Adrenal gland (tissue), 9 donors: ENCODE measurements at regions not wholly inside any gene's neighbourhood (a gene's known extent, or its start where the extent isn't known, plus 50 kb on each side); places are given as distances from the start of the nearest gene placed in this dataset.

Experiments used
- DNase-seq, 7 donors: peaks; one replicate each; pipeline ENCODE4 v3.0.0-alpha.2; 2019 to 2020
- H3K27ac ChIP-seq, 5 donors: fragments of 200-600 bp; sonication (generic) in 4 of 5; 1 replicate in 3 of 5; 2 replicates in 2 of 5; pipeline versions ENCODE4 v1.5.1 to v1.8.0; 2016 to 2020; ENCODE audit warnings: mild to moderate bottlenecking in 1 of 5
- H3K27me3 ChIP-seq: fragments of 200-600 bp; 2 replicates; pipeline ENCODE4 v1.8.0; 2021
- H3K36me3 ChIP-seq, 2 donors: fragments of 200-600 bp; replicated peaks in 1 of 2; 1 replicate in 1 of 2; 2 replicates in 1 of 2; pipeline versions ENCODE4 v1.5.1 to v1.8.0; 2018 to 2022
- H3K4me1 ChIP-seq, 2 donors: fragments of 200-600 bp; replicated peaks in 1 of 2; 1 replicate in 1 of 2; 2 replicates in 1 of 2; pipeline versions ENCODE4 v1.5.1 to v1.8.0; 2018 to 2021
- H3K4me3 ChIP-seq, 4 donors: fragments of 200-600 bp; sonication (generic) in 3 of 4; one replicate each; pipeline ENCODE4 v1.5.1; 2016 to 2018
- H3K9me3 ChIP-seq, 3 donors: fragments of 200-600 bp; sonication (generic) in 1 of 3; replicated peaks in 1 of 3; 1 replicate in 2 of 3; 2 replicates in 1 of 3; pipeline versions ENCODE4 v1.5.1 to v1.8.0; 2016 to 2021
- POLR2A ChIP-seq, 2 donors: fragments of 450-650 bp; IDR thresholded peaks; one replicate each; pipeline ENCODE4 v1.6.1; 2017; ENCODE audit warnings: antibody characterized with exemption in 2 of 2, mild to moderate bottlenecking in 2 of 2, moderate library complexity in 1 of 2
- WGBS, 4 donors: extraction: QIAGEN DNeasy Blood & Tissue Kit in 2 of 4; methylation state at CpG; one replicate each; pipeline versions ENCODE4 v1.1.5 to v1.1.7; 2013 to 2017; 5-methylcytosine and 5-hydroxymethylcytosine counted together
- intact Hi-C, 2 donors: fragments of 100-400 bp; cut with DNase I; formaldehyde crosslinking; loops; one replicate each; pipeline versions ENCODE4 v1.14.1 to v1.15.0; 2022 to 2023
- TF ChIP-seq, protein P1 (sequence below), 6 experiments: fragments of 450-650 bp in 4 of 6; fragments of 200-600 bp in 2 of 6; sonication (generic) in 1 of 6; IDR thresholded peaks; 1 replicate in 5 of 6; 2 replicates in 1 of 6; pipeline versions ENCODE4 v1.5.1 to v1.8.0; 2016 to 2021; ENCODE audit warnings: antibody characterized with exemption in 6 of 6, mild to moderate bottlenecking in 2 of 6, moderate library complexity in 1 of 6
- donor health status: healthy with polysubstance abuse.
- donor health status: Bipolar disorder and iron deficiency.
- donor health status: DM: yes; HTN: yes; CAD: no.
- donor health status: DM: no; HTN: no; CAD: no.
- donor health status: DM: no; HTN: no; CAD: no.

GRCh38 chr14:88064841-88065240 is 59.9 kb downstream of the GPR65 start:
- TF ChIP-seq POLR2A (IDR thresholded peaks at IDR 0.05), result no peak
- TF ChIP-seq, protein P1, sequence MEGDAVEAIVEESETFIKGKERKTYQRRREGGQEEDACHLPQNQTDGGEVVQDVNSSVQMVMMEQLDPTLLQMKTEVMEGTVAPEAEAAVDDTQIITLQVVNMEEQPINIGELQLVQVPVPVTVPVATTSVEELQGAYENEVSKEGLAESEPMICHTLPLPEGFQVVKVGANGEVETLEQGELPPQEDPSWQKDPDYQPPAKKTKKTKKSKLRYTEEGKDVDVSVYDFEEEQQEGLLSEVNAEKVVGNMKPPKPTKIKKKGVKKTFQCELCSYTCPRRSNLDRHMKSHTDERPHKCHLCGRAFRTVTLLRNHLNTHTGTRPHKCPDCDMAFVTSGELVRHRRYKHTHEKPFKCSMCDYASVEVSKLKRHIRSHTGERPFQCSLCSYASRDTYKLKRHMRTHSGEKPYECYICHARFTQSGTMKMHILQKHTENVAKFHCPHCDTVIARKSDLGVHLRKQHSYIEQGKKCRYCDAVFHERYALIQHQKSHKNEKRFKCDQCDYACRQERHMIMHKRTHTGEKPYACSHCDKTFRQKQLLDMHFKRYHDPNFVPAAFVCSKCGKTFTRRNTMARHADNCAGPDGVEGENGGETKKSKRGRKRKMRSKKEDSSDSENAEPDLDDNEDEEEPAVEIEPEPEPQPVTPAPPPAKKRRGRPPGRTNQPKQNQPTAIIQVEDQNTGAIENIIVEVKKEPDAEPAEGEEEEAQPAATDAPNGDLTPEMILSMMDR (IDR thresholded peaks at IDR 0.05), result no peak
- H3K36me3 ChIP-seq, result no peaks in the 10 kb centered on the region
- H3K27me3 ChIP-seq, result no peaks in the 10 kb centered on the region
- no peak for DNase-seq
- H3K4me1 ChIP-seq, result no peaks in the 10 kb centered on the region
- H3K4me3 ChIP-seq, result no peak overlapping the region
- no peaks in the 10 kb centered on the region for H3K9me3 ChIP-seq
- intact Hi-C loops, result no loop called here
- 61 to 77% (median 71%) methylated on average over 4 of the region's 4 CpGs for WGBS, 4 donors
- H3K27ac ChIP-seq, result no peak overlapping the region

- DNase-seq, result no peak
- Histone ChIP-seq H3K4me3 (no peak overlapping the region), H3K36me3 (no peaks in the 10 kb centered on the region), H3K9me3 (peaks cover 0 to 3% (median 0%) of the 10 kb centered on the region in 3 donors), H3K27me3 (no peaks in the 10 kb centered on the region), H3K27ac (no peak overlapping the region), H3K4me1 (no peaks in the 10 kb centered on the region)
- TF ChIP-seq POLR2A (IDR thresholded peaks at IDR 0.05), result no peak
- TF ChIP-seq, protein P1 (IDR thresholded peaks at IDR 0.05), result no peak
- intact Hi-C loops, result no loop called here
- WGBS, 4 donors, result 50 to 75% (median 64%) methylated on average over 1 of the region's 1 CpG
These were observed 64.7 kb downstream of the GPR65 start for GRCh38 chr14:88069677-88070076.

DNA sequence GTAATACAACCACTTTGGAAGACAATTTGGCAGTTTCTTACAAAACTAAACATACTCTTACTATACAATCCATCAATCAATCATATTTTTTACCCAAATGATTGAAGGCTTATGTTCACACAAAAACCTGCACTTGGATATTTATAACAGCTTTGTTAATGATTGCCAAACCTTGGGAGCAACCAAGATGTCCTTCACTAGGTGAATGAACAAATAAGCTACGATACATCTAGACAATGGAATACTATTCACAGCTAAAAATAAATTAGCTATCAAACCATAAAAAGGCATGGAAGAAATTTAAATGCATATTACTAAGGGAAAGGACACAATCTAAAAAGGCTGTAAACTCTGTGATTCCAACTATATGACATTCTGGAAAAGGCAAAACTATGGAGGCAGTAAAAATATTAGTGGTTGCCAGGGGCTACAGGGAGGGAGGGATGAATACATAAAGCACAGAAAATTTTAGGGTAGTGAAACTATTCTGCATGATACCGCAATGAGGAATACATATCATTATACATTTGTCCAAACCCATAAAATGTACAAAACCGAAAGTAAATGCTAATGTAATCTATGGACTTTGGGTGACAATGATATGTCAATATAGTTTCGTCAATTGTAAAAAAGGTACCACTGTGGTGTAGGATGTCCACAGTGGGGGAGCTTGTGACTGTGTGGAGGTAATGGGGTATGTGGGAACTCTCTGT is 70.5 kb downstream of the GPR65 start:
- no peaks in the 10 kb centered on the region for H3K27me3 ChIP-seq
- H3K27ac ChIP-seq, result no peak overlapping the region
- no peak for DNase-seq
- intact Hi-C loops, result no loop called here
- no peaks in the 10 kb centered on the region for H3K36me3 ChIP-seq
- H3K4me1 ChIP-seq, result no peaks in the 10 kb centered on the region
- peaks cover 0 to 3% (median 0%) of the 10 kb centered on the region in 3 donors for H3K9me3 ChIP-seq
- TF ChIP-seq POLR2A (IDR thresholded peaks at IDR 0.05), result no peak
- TF ChIP-seq, protein P1 (IDR thresholded peaks at IDR 0.05), result no peak
- no peak overlapping the region for H3K4me3 ChIP-seq
- WGBS, 4 donors, result 64 to 68% (median 66%) methylated on average over 4 of the region's 4 CpGs

GRCh38 chr14:88078525-88078924 is 73.6 kb downstream of the GPR65 start:
- TF ChIP-seq POLR2A (IDR thresholded peaks at IDR 0.05), result no peak
- TF ChIP-seq, protein P1 (IDR thresholded peaks at IDR 0.05), result no peak
- peaks cover 0 to 3% (median 0%) of the 10 kb centered on the region in 3 donors for H3K9me3 ChIP-seq
- DNase-seq, result no peak
- no peaks in the 10 kb centered on the region for H3K36me3 ChIP-seq
- H3K27me3 ChIP-seq, result no peaks in the 10 kb centered on the region
- intact Hi-C loops, result no loop called here
- no peak overlapping the region for H3K27ac ChIP-seq
- no peaks in the 10 kb centered on the region for H3K4me1 ChIP-seq
- H3K4me3 ChIP-seq, result no peak overlapping the region
- 82 to 100% (median 86%) methylated on average over 1 of the region's 1 CpG for WGBS, 4 donors
